Osteoblast (primary cell): ENCODE measurements at regions not wholly inside any gene's neighbourhood (a gene's known extent, or its start where the extent isn't known, plus 50 kb on each side); places are given as distances from the start of the nearest gene placed in this dataset.

Source experiments
- DNase-seq: peaks from one replicate; pipeline ENCODE4 v3.0.0; 2011; ENCODE audit warnings: low spot score, mixed read lengths; ENCODE audit not compliant: insufficient read length; ENCODE audit errors: missing footprints
- H2AFZ ChIP-seq: 2 replicates; pipeline ENCODE4 v1.6.0; 2011; ENCODE audit warnings: mild to moderate bottlenecking, low read length
- H3K27ac ChIP-seq: 2 replicates; pipeline ENCODE4 v1.5.1; 2011; ENCODE audit warnings: mild to moderate bottlenecking, low read depth, low read length, moderate library complexity
- H3K27me3 ChIP-seq: 2 replicates; pipeline ENCODE4 v1.6.0; 2012; ENCODE audit warnings: mild to moderate bottlenecking, control low read depth, inconsistent platforms, low read length, moderate library complexity; ENCODE audit not compliant: insufficient read depth
- H3K36me3 ChIP-seq: 2 replicates; pipeline ENCODE4 v1.5.1; 2011; ENCODE audit warnings: mild to moderate bottlenecking, low read length, control low read depth, moderate library complexity; ENCODE audit not compliant: insufficient read depth
- H3K4me1 ChIP-seq: 2 replicates; pipeline ENCODE4 v1.5.1; 2011; ENCODE audit warnings: mild to moderate bottlenecking, low read length, control low read depth, moderate library complexity; ENCODE audit not compliant: insufficient read depth
- H3K4me2 ChIP-seq: 2 replicates; pipeline ENCODE4 v1.6.0; 2011; ENCODE audit warnings: mild to moderate bottlenecking, low read length; ENCODE audit not compliant: insufficient read depth
- H3K4me3 ChIP-seq: fragments of 200-600 bp; sonication (generic); 3 replicates; pipeline ENCODE4 v1.5.1; 2012; ENCODE audit warnings: mild to moderate bottlenecking, low read length, inconsistent platforms; ENCODE audit not compliant: insufficient read depth
- H3K79me2 ChIP-seq: 2 replicates; pipeline ENCODE4 v1.6.0; 2012; ENCODE audit warnings: mild to moderate bottlenecking, low read length, control low read depth, inconsistent platforms; ENCODE audit not compliant: insufficient read depth
- H3K9me3 ChIP-seq: 2 replicates; pipeline ENCODE4 v1.5.1; 2011; ENCODE audit warnings: low read depth, low read length, control low read depth
- H4K20me1 ChIP-seq: 2 replicates; pipeline ENCODE4 v1.6.0; 2012; ENCODE audit warnings: mild to moderate bottlenecking, low read length, control low read depth; ENCODE audit not compliant: insufficient read depth
- TF ChIP-seq, protein P1 (sequence below): IDR thresholded peaks from 2 replicates; pipeline ENCODE4 v1.5.1; 2011; ENCODE audit warnings: mild to moderate bottlenecking, low read depth, low read length, moderate library complexity; ENCODE audit errors: extremely low read depth

DNA sequence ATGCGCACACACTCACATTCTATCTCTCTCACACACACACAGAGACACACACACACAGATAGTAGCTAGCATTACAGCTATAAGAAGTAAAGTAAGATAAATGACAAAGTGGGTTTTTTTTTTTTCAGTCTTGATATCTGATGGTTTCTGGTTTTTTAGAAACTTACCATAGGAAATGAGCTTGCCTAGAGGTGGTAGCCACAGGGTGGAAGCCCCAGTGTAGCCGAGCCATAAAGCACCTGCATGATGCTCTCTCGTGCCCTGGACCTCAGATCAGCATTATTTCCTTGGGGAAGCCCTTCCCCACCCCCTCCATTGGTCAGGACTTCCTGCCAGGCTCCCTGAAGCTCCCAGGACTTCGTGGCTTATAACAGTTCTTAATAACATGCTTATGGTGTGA is 264.3 kb upstream of the C16orf82 start:
- no peaks in the 10 kb centered on the region for H3K79me2 ChIP-seq
- TF ChIP-seq, protein P1, sequence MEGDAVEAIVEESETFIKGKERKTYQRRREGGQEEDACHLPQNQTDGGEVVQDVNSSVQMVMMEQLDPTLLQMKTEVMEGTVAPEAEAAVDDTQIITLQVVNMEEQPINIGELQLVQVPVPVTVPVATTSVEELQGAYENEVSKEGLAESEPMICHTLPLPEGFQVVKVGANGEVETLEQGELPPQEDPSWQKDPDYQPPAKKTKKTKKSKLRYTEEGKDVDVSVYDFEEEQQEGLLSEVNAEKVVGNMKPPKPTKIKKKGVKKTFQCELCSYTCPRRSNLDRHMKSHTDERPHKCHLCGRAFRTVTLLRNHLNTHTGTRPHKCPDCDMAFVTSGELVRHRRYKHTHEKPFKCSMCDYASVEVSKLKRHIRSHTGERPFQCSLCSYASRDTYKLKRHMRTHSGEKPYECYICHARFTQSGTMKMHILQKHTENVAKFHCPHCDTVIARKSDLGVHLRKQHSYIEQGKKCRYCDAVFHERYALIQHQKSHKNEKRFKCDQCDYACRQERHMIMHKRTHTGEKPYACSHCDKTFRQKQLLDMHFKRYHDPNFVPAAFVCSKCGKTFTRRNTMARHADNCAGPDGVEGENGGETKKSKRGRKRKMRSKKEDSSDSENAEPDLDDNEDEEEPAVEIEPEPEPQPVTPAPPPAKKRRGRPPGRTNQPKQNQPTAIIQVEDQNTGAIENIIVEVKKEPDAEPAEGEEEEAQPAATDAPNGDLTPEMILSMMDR, result no peak
- H2AFZ ChIP-seq, result no peak overlapping the region
- no peaks in the 10 kb centered on the region for H3K9me3 ChIP-seq
- no peaks in the 10 kb centered on the region for H4K20me1 ChIP-seq
- H3K4me2 ChIP-seq, result no peak overlapping the region
- no peaks in the 10 kb centered on the region for H3K36me3 ChIP-seq
- H3K4me1 ChIP-seq, result no peaks in the 10 kb centered on the region
- no peak overlapping the region for H3K27ac ChIP-seq
- no peaks in the 10 kb centered on the region for H3K27me3 ChIP-seq
- no peak overlapping the region for H3K4me3 ChIP-seq
- peak; percentile 19 for DNase-seq

DNA sequence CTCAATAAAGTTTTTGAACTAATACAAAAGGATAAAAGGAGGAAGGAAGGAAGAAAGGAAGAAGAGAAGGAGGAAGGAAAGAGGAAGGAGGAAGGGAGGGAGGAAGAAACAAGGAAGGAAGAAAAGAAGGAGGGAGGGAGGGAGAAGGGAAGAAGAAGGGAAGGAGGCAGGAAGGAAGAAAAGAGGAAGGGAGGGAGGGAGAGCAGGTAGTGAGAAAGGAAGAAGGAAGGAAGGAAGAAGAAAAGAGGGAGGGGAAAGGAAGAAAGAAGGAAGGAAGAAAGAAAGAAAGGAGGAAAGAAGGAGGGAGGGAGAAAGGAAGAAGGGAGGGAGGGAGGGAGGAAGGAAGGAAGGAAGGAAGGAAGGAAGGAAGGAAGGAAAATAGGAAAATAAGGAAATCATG is 263.8 kb upstream of the C16orf82 start:
- H3K36me3 ChIP-seq, result no peaks in the 10 kb centered on the region
- H4K20me1 ChIP-seq, result no peaks in the 10 kb centered on the region
- TF ChIP-seq, protein P1, result no peak
- H3K4me3 ChIP-seq, result no peak overlapping the region
- H2AFZ ChIP-seq, result no peak overlapping the region
- H3K27ac ChIP-seq, result no peak overlapping the region
- no peaks in the 10 kb centered on the region for H3K9me3 ChIP-seq
- no peaks in the 10 kb centered on the region for H3K79me2 ChIP-seq
- no peaks in the 10 kb centered on the region for H3K27me3 ChIP-seq
- H3K4me1 ChIP-seq, result no peaks in the 10 kb centered on the region
- no peak overlapping the region for H3K4me2 ChIP-seq
- DNase-seq, result no peak

DNA sequence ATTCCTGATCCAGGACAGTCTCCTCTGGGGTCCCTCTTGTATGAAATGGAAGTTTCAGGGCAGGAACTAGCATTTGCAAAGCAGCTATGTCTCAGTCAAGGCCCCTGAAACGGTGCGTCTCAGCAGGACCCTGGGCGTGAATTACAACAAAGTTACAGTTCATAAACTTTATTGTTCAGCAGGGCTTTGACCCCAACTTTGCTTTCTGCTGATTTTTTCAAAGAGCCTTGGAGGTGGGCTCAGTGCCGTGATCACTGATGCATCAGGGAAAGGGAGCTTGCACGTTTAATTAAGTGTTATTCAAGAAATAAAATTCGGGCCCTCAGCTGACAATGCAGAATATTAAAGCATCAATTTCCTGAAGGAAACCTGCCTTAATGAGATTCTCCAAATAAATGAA is 260.1 kb upstream of the C16orf82 start:
- Histone ChIP-seq H3K9me3 (no peaks in the 10 kb centered on the region), H3K27ac (no peak overlapping the region), H4K20me1 (no peaks in the 10 kb centered on the region), H3K36me3 (no peaks in the 10 kb centered on the region), H3K4me2 (no peak overlapping the region), H3K4me3 (no peak overlapping the region), H2AFZ (no peak overlapping the region), H3K27me3 (no peaks in the 10 kb centered on the region), H3K4me1 (no peaks in the 10 kb centered on the region), H3K79me2 (no peaks in the 10 kb centered on the region)
- no peak for DNase-seq
- TF ChIP-seq, protein P1, result no peak

DNA sequence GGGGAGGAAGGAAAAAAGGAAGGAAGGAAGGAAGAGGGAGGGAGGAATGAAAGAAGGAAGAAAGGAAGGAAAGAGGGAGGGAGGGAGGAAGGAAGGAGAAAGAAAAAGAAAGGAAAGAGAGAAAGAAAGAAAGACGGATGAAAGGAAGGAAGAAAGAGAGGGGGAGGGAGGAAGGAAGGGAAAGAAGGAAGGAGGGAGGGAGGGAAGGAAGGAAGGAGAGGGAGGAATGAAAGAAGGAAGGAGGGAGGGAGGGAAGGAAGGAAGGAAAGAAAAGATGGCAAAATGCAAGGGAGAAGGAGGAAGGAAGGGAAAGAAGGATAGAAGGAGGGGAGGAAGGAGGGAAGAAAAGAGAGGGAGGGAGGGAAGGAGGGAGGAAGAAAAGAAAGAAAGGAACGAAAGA is 257.3 kb upstream of the C16orf82 start:
- no peaks in the 10 kb centered on the region for H3K27me3 ChIP-seq
- no peaks in the 10 kb centered on the region for H3K9me3 ChIP-seq
- H3K36me3 ChIP-seq, result no peaks in the 10 kb centered on the region
- TF ChIP-seq, protein P1, result no peak
- no peak overlapping the region for H3K4me3 ChIP-seq
- no peaks in the 10 kb centered on the region for H3K79me2 ChIP-seq
- no peak overlapping the region for H2AFZ ChIP-seq
- H3K4me2 ChIP-seq, result no peak overlapping the region
- no peaks in the 10 kb centered on the region for H4K20me1 ChIP-seq
- no peak for DNase-seq
- no peak overlapping the region for H3K27ac ChIP-seq
- H3K4me1 ChIP-seq, result no peaks in the 10 kb centered on the region
